ENCODE measurements at regions not wholly inside any gene's neighbourhood (a gene's known extent, or its start where the extent isn't known, plus 50 kb on each side); places are given as distances from the start of the nearest gene placed in this dataset.
"Not testable (repeated sequence)": the region's sequence is repeated elsewhere in the genome, so short reads cannot be mapped to it uniquely, and the experiment has no call there.

DNA sequence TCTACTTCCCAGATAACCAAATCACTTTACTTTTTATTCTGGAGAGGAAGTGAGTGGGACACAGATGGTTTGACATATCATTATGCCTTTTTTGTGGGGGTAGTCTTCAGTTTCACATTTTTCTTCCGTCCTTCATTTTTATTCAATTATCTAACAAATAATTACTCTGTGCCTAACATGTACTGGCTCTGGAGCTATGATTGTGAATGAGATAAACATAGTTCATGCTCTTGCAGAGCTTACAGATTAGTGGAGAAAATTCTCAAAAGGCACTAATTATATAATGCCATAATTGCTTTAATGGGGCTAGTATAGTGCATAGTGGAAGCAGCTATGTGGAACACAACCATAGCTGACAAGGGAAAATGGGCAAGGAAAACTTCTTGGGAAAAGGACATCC lies 303.6 kb upstream of the TFPI start:
- DNase-seq (ENCODE audit: extremely low read depth, low read depth), result no peak

- DNase-seq (ENCODE audit: extremely low read depth, low read depth), result no peak
Measured at GRCh38 chr2:187862715-187863114, 308.5 kb upstream of the TFPI start.

- no peak for DNase-seq (ENCODE audit: extremely low read depth, low read depth)
Measured at GRCh38 chr2:187865025-187865424, 310.8 kb upstream of the TFPI start.

DNA sequence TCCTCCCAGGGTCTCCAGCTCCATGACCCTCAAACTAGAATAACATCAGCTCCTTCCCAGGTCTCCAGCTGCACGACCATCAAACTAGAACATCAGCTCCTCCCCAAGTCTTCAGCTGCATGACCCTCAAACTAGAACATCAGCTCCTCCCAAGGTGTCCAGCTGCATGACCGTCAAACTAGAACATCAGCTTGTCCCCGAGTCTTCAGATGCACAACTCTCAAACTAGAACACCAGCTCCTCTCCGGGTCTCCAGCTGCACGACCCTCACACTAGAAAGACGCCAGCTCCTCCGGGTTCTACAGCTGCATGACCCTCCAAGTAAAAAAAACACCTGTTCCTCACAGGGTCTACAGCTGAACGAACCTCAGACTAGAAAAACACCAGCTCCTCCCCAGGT lies 312.9 kb upstream of the TFPI start:
- DNase-seq (ENCODE audit: extremely low read depth, low read depth), result no peak

DNA sequence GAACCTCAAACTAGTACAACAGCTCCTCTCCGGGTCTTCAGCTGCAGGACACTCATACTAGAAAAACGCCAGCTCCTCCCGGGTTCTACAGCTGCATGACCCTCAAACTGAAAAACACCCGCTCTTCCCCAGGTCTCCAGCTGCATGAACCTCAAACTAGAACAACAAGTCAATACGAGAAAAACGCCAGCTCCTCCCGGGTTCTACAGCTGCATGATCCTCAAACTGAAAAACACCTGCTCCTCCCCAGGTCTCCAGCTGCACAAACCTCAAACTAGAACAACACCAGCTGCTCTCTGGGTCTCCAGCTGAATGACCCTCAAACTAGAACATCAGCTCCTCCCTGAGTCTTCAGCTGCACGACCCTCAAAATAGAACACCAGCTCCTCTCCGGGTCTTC lies 315.0 kb upstream of the TFPI start:
- no peak for DNase-seq (ENCODE audit: extremely low read depth, low read depth)

GRCh38 chr2:187871506-187871905 lies 317.3 kb upstream of the TFPI start:
- DNase-seq (ENCODE audit: extremely low read depth, low read depth), result no peak

- DNase-seq (ENCODE audit: extremely low read depth, low read depth), result no peak
Measured at GRCh38 chr2:187873132-187873531, 318.9 kb upstream of the TFPI start.

DNA sequence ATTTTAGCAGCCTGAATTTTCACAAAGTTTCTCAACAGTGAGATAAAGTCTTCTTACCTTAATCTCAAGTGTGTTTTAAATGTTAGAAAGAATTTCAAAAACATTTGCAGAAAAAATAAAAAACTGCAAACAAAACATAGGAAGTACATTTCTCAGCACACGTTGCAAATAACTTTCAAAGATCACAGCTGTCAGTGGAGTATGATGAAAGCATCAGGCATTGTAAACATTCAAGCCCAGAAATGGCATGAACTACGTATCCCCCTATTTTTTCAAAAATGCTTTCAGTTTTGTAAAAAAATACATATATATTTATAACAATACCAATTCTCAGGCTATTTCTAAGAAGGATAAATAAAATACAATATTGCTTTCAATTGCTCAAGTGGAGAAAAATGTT lies 320.6 kb upstream of the TFPI start:
- no peak for DNase-seq (ENCODE audit: extremely low read depth, low read depth)

GRCh38 chr2:187875261-187876141 lies 321.3 kb upstream of the TFPI start:
- peak; percentile 11 for DNase-seq (ENCODE audit: extremely low read depth, low read depth)

DNA sequence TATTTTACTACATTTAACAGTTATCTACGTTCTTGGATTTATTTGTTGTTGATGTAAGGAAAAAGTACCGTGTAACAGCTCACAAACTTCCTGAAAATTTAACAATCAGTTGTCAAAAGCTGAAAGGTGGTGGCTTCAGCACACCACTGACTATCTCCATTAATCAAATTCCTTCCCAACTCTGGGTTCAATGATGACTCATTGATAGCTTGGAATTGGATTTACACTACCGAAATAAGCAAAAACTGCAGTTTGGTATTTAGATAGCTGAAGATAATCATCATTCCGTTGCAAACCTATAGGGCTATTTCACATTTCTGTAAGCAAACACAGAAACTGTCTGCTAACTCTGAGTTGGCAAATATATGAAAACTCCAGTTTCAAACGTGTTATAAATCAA lies 322.3 kb upstream of the TFPI start:
- DNase-seq (ENCODE audit: extremely low read depth, low read depth), result peak; percentile 5

DNA sequence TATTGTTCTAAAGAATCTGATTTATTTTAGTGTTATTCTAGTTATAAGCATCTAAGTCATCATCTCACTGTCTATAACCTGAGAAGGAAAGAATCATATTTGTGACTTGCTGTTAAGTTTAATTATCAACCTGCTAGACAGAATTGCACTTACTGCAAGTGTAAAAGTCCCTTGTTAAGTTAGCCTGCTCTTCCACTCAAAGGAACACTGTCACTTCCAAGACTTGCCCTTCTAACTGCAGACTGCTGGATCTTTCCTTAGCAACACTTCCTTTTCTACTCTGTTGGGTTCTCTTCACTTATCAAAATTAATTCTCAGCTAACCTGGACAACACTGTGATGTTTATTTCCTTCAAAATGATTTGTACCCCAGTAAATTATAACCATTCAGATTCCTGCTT lies 323.2 kb upstream of the TFPI start:
- no peak for DNase-seq (ENCODE audit: extremely low read depth, low read depth)

DNA sequence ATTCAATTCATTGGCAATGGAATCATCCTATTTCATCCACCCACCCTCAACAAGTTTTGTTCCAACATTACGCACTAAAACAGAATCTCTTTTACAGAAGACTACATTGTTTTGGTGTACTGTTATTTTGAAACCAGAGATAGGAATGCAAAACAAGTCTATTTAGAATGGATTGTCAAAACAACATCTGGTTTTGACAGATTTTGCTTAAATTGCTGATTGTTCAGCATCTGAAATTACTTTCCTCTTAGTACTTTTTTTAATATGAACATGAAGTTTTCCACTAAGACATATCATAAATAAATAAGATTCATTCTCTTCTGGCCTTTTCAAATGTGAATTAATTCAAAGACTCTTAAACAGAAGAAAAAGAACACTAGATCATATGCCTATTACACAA lies 323.9 kb upstream of the TFPI start:
- no peak for DNase-seq (ENCODE audit: extremely low read depth, low read depth)

- no peak for DNase-seq (ENCODE audit: extremely low read depth, low read depth)
Measured at GRCh38 chr2:187879491-187879890, 325.3 kb upstream of the TFPI start.

GRCh38 chr2:187884003-187884402 lies 329.8 kb upstream of the TFPI start:
- DNase-seq (ENCODE audit: extremely low read depth, low read depth), result no peak

GRCh38 chr2:187890690-187891089 lies 336.5 kb upstream of the TFPI start:
- DNase-seq (ENCODE audit: extremely low read depth, low read depth), result no peak

DNA sequence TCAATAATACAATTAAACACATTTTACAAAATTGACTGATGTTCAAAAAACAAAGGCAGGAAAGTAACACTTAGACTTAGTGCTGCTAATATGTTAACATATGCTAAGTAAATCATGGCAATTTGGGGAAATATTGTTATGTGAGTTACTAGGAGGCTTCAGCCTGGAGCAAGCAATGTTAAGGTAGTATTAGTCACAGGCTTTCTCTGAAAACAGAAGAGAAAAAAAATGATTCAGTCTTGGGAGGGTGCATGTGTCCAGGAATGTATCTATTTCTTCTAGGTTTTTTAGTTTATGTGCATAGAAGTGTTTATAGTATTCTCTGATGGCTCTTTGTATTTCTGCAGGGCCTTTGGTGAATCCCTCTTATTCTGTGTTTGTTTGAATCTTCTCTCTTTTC lies 345.8 kb upstream of the TFPI start:
- DNase-seq (ENCODE audit: extremely low read depth, low read depth), result no peak

DNA sequence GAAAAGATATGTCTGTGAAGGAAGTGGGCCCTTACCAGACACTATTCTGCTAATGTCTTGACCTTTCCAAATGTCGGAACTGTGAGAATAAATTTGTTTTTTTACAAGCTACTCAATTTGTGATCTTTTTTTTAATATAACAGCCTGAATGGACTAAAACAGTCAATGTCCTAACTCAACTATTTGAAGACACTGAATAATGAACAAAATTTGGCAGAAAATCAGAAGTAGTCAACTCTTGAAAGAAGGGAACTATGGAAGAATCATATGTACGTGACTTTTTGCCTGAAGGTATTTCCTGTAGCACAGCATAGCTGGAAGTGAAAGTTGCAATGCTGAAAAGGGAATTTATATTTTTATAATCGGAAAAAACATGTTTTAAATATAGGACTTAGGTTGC lies 351.8 kb upstream of the TFPI start:
- no peak for DNase-seq (ENCODE audit: extremely low read depth, low read depth)

DNA sequence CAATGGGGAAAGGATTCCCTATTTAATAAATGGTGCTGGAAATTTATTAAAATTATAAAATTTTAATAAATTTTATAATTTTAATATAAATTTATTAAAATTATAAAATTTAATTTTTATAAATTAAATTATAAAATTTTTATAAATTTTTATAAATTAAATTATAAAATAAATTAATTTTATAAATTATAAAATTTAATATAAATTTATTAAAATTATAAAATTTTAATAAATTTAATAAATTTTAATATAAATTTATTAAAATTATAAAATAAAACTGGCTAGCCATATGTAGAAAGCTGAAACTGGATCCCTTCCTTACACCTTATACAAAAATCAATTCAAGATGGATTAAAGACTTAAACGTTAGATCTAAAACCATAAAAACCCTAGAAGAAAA lies 356.7 kb upstream of the TFPI start:
- DNase-seq (ENCODE audit: extremely low read depth, low read depth), result not testable (repeated sequence)

- no peak for DNase-seq (ENCODE audit: extremely low read depth, low read depth)
Measured at GRCh38 chr2:187912950-187913349, 358.7 kb upstream of the TFPI start.

DNA sequence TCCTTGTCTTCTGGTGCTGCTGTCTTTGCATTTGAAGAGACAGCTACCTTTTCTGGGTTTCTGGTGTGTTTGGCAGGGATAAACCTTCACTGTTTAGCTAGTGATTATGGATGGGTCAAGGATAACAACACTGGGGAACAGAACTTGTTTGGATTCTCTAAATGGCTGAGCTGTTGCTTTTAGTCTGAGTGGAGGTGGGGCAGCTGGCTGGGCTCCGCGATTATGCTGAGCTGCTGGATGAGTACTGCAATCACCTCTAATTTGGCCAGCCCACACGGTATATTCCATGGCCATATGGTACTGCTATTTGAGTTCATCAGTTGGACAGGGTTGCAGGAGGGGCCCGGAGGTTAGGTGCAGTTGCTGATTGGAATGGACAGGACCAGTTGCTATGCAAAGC lies 361.6 kb upstream of the TFPI start:
- no peak for DNase-seq (ENCODE audit: extremely low read depth, low read depth)

GRCh38 chr2:187916799-187917198 lies 362.6 kb upstream of the TFPI start:
- no peak for DNase-seq (ENCODE audit: extremely low read depth, low read depth)

DNA sequence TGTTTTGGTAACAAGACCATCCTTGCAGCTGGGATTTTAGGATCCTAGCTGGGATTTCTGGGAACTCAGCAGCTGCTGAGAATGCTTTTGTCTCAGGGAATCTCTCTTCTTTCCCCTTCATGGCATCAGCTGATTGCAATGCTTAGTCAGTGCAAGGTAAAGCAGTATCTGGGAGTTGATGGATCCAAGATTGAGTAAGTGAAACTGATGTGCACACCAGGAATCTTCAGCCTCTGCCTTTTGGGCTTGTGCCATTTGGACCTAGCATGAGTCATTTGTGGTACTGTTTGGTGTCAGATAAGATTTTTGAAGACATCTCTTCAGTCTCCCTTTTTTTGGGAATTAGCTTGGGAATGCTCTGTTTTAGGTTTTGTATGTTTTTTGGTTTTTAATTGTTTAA lies 363.3 kb upstream of the TFPI start:
- DNase-seq (ENCODE audit: extremely low read depth, low read depth), result no peak
